Transverse colon (tissue), 4 donors: ENCODE measurements at regions not wholly inside any gene's neighbourhood (a gene's known extent, or its start where the extent isn't known, plus 50 kb on each side); places are given as distances from the start of the nearest gene placed in this dataset.
A peak's percentile ranks its signal among the peaks of the same experiment; 100 is the strongest.

ENCODE experiments used
- DNase-seq: peaks from one replicate; pipeline ENCODE4 v3.0.0-alpha.2; 2019
- H3K27ac ChIP-seq, 4 donors: fragments of 200-600 bp; sonication (generic); 2 replicates each; pipeline ENCODE4 v1.5.1; 2016 to 2018; ENCODE audit warnings: inconsistent platforms in 4 of 4
- H3K27me3 ChIP-seq: fragments of 200-600 bp; sonication (generic); 2 replicates; pipeline ENCODE4 v1.5.1; 2017; ENCODE audit warnings: inconsistent platforms
- H3K36me3 ChIP-seq, 4 donors: fragments of 200-600 bp; sonication (generic); 2 replicates each; pipeline ENCODE4 v1.5.1; 2017 to 2019; ENCODE audit warnings: inconsistent platforms in 4 of 4
- H3K4me1 ChIP-seq, 4 donors: fragments of 200-600 bp; sonication (generic); 2 replicates each; pipeline ENCODE4 v1.5.1; 2017 to 2020; ENCODE audit warnings: inconsistent platforms in 4 of 4
- H3K4me3 ChIP-seq, 4 donors: fragments of 200-600 bp; sonication (generic); 1 replicate in 1 of 4; 2 replicates in 3 of 4; pipeline versions ENCODE4 v1.5.1 to v1.6.1; 2017 to 2019; ENCODE audit warnings: inconsistent platforms in 4 of 4
- H3K9me3 ChIP-seq, 2 donors: fragments of 200-600 bp; sonication (generic); 2 replicates each; pipeline ENCODE4 v1.5.1; 2017 to 2019; ENCODE audit warnings: inconsistent platforms in 2 of 2
- CTCF ChIP-seq, 5 experiments: fragments of 200-600 bp in 3 of 5; fragments of 450-650 bp in 2 of 5; sonication (generic) in 3 of 5; IDR thresholded peaks; 1 replicate in 2 of 5; 2 replicates in 3 of 5; pipeline ENCODE4 v1.5.1; 2016 to 2017; ENCODE audit warnings: antibody characterized with exemption in 5 of 5, inconsistent platforms in 3 of 5, mild to moderate bottlenecking in 2 of 5, moderate library complexity in 1 of 5
- EP300 ChIP-seq: sonication (generic); formaldehyde crosslinking; IDR thresholded peaks from one replicate; pipeline ENCODE4 v1.6.1; 2017; ENCODE audit warnings: antibody characterized with exemption, low read depth
- POLR2A ChIP-seq: fragments of 450-650 bp; IDR thresholded peaks from one replicate; pipeline ENCODE4 v1.6.1; 2016; ENCODE audit warnings: antibody characterized with exemption, mild to moderate bottlenecking, moderate library complexity
- POLR2AphosphoS5 ChIP-seq, 3 donors: sonication (generic); formaldehyde crosslinking; IDR thresholded peaks; one replicate each; pipeline ENCODE4 v1.6.1; 2016; ENCODE audit warnings: antibody characterized with exemption in 3 of 3
- WGBS, 2 donors: methylation state at CpG; one replicate each; pipeline ENCODE4 v1.1.5; 2018; ENCODE audit warnings: low coverage in 1 of 2; 5-methylcytosine and 5-hydroxymethylcytosine counted together
- in situ Hi-C, 4 donors: fragments of 200-750 bp; cut with MboI; loops; one replicate each; pipeline versions ENCODE4 v1.15.0 to v1.15.1; 2017; ENCODE audit warnings: low sequenced_read_pairs in 3 of 4, low pct_ligation_motif_present in 1 of 4, low pct_unique_long_range_greater_than_20kb in 1 of 4
- intact Hi-C: fragments of 100-400 bp; cut with DNase I; formaldehyde crosslinking; loops from one replicate; pipeline ENCODE4 v1.15.1; 2023; ENCODE audit warnings: low total_unique reads

- intact Hi-C loops (no loop called here), in situ Hi-C loops (no loop called here)
- TF ChIP-seq EP300 = no peak
- no peak for TF ChIP-seq POLR2AphosphoS5 (IDR thresholded peaks at IDR 0.05)
- TF ChIP-seq CTCF (IDR thresholded peaks at IDR 0.05) = no peak
- no peak for TF ChIP-seq POLR2A
- H3K27me3 ChIP-seq = no peaks in the 10 kb centered on the region
- whole genome bisulfite sequencing, 2 donors = 85 to 94% methylated on average over 2 of the region's 2 CpGs
- H3K27ac ChIP-seq = peak overlapping the region; percentile 31 to 73 (median 61)
- no peak overlapping the region for H3K4me3 ChIP-seq
- H3K9me3 ChIP-seq = no peaks in the 10 kb centered on the region
- peaks cover 0 to 11% (median 3%) of the 10 kb centered on the region in 4 donors for H3K4me1 ChIP-seq
- H3K36me3 ChIP-seq = no peaks in the 10 kb centered on the region
- DNase-seq = no peak
These were observed 269.4 kb upstream of the FN1 start for GRCh38 chr2:215705281-215705680.

- no peaks in the 10 kb centered on the region for H3K9me3 ChIP-seq
- H3K27me3 ChIP-seq = no peaks in the 10 kb centered on the region
- WGBS, 2 donors = 47 to 69% methylated on average over 6 to 7 of the region's 7 CpGs
- DNase-seq = no peak
- no peak for TF ChIP-seq EP300
- TF ChIP-seq POLR2A = no peak
- TF ChIP-seq CTCF (IDR thresholded peaks at IDR 0.05) = no peak
- TF ChIP-seq POLR2AphosphoS5 (IDR thresholded peaks at IDR 0.05) = no peak
- no peaks in the 10 kb centered on the region for H3K36me3 ChIP-seq
- in situ Hi-C loops (no loop called here), intact Hi-C loops (no loop called here)
- no peak overlapping the region for H3K4me3 ChIP-seq
- peak overlapping the region in 3 of 4 donors; percentile 56 to 69 (median 60) for H3K27ac ChIP-seq
- peaks cover 0 to 11% (median 3%) of the 10 kb centered on the region in 4 donors for H3K4me1 ChIP-seq
These were observed 266.4 kb upstream of the FN1 start for GRCh38 chr2:215702116-215702902.

- no peaks in the 10 kb centered on the region for H3K4me1 ChIP-seq
- H3K4me3 ChIP-seq = no peak overlapping the region
- no peaks in the 10 kb centered on the region for H3K9me3 ChIP-seq
- no peaks in the 10 kb centered on the region for H3K27me3 ChIP-seq
- 73 to 78% methylated on average over 2 of the region's 2 CpGs for WGBS, 2 donors
- no peak for DNase-seq
- TF ChIP-seq CTCF (IDR thresholded peaks at IDR 0.05) (no peak), POLR2A (no peak), POLR2AphosphoS5 (IDR thresholded peaks at IDR 0.05) (no peak), EP300 (no peak)
- no peaks in the 10 kb centered on the region for H3K36me3 ChIP-seq
- peak overlapping the region; percentile 13 to 69 (median 58) for H3K27ac ChIP-seq
- in situ Hi-C loops (no loop called here), intact Hi-C loops (no loop called here)
These were observed 264.1 kb upstream of the FN1 start for GRCh38 chr2:215699700-215700538.

- intact Hi-C loops = no loop called here
- no peaks in the 10 kb centered on the region for H3K27me3 ChIP-seq
- no peak for DNase-seq
- H3K4me3 ChIP-seq = no peak overlapping the region
- 74 to 80% methylated on average over 2 of the region's 2 CpGs for WGBS, 2 donors
- no peaks in the 10 kb centered on the region for H3K36me3 ChIP-seq
- peaks cover 0 to 4% (median 0%) of the 10 kb centered on the region in 4 donors for H3K4me1 ChIP-seq
- H3K9me3 ChIP-seq = no peaks in the 10 kb centered on the region
- TF ChIP-seq POLR2AphosphoS5 (IDR thresholded peaks at IDR 0.05) (no peak), POLR2A (no peak), CTCF (IDR thresholded peaks at IDR 0.05) (no peak), EP300 (no peak)
- H3K27ac ChIP-seq = peak overlapping the region in 1 of 4 donors; percentile 60
- in situ Hi-C loops = no loop called here
These were observed 263.1 kb upstream of the FN1 start for GRCh38 chr2:215699018-215699417.
